Stimulated activated CD4-positive, alpha-beta T cell treated with anti-CD3 and anti-CD28 coated beads, TNF-alpha, amount 100 ng/mL, for 48 hours (primary cell): ENCODE measurements at regions not wholly inside any gene's neighbourhood (a gene's known extent, or its start where the extent isn't known, plus 50 kb on each side); places are given as distances from the start of the nearest gene placed in this dataset.
"Not testable (repeated sequence)": the region's sequence is repeated elsewhere in the genome, so short reads cannot be mapped to it uniquely, and the experiment has no call there.

Source experiments
- DNase-seq, 3 donors: peaks; one replicate each; pipeline ENCODE4 v3.0.0-alpha.2; 2020; ENCODE audit warnings: low read depth in 3 of 3

GRCh38 chr2:216775043-216775453 is 79.7 kb upstream of the IGFBP5 start:
- no peak for DNase-seq

DNA sequence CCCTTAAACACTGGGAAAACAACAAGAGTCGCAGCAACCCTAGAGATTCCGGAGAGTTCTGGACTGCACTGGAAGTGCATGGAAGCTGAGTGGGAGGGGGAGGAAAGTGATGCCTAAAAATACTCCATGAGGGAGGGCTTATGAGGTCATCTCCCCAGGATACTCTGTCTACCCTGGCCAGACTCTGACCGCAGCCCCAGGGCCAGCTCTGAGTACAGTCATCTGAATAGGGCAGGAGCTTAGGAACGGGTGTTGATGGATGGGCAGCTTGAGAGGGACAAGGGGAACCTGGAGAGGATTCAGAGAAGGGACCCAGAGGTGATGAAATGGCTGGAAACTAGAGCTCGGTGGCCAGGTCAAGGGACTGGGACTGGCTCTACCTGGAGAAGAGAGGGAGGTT is 79.3 kb upstream of the IGFBP5 start:
- no peak for DNase-seq

GRCh38 chr2:216774180-216774579 is 78.8 kb upstream of the IGFBP5 start:
- DNase-seq = no peak

DNA sequence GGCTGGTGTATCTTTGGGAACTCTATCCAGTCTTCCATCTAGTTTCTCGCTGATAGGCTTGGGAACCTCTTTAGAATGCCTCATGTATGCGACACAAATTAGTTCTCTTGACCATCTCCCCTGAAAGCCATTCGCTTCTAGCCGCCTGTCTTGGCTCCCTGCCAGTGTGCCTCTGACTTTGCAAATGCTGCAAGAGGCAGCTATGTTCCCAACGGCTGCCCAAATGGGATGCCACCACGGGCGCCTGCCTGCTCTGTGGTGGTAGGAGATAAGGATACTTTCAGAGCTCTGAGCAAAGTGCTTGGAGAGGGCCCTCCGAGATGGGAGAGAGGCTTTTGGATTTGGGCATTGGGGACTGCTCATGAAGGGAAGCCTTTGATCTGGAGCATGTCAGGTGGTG is 77.7 kb upstream of the IGFBP5 start:
- DNase-seq = no peak

DNA sequence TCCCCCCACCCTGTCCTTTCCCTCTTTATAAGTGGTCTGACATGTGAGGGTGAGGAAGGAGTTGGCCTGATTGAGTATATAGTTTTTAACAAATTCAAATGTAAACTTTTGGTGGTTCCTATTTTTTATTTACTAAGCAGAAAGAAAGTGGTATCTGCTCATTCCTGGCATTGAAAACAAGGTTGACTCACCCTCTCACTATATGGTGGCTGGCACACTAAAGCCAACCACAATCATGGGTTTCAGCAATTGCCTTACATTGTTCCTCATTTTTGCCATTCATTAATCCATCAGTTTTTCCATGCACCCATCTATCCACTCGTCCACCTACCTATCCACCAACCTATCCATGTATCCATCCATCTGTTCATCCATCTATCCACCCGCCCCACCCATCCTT is 75.4 kb upstream of the IGFBP5 start:
- no peak for DNase-seq

DNA sequence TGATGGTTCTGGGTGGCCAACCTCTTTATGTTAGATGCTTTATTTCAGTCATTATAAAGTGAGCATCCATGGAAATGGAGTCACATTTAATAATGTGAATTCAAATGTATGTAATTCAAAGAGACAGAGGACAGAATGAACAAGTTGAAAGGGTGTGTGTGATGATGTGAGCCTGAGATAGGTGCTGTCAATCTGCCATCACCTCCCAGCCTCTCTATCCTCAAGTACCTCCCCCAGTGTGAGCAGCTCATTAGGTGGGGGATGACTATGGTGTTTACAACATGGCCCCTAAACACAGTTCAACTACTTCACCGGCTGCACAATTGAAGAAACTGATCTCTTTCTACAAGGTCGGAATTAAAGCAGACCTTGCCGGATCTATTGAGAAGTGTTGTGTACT is 74.7 kb upstream of the IGFBP5 start:
- DNase-seq = no peak

GRCh38 chr2:216769626-216770025 is 74.3 kb upstream of the IGFBP5 start:
- no peak for DNase-seq

DNA sequence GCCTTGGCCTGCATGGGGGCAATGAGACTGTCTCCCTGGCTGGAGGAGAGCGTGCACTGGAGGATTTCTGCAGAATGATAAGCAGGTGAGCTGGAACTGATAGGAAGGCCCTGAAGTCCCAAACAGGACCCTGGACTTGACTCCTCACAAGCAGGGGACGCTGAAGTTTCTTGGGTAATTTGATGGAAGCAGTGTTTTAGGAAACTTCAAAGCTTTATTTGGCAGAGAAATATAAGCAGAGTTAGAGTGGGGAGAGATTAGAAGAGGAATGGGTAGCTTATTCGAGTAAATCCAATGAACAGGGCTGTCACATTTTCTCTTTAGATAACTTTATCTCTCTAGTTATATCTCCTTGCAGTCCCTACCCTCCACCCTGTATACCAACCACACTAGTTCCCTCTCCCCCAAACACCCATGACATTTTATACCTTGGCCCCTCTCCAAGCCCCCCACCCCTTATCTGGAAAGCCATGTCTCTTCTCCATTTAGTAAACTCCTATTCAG is 73.6 kb upstream of the IGFBP5 start:
- DNase-seq = no peak

DNA sequence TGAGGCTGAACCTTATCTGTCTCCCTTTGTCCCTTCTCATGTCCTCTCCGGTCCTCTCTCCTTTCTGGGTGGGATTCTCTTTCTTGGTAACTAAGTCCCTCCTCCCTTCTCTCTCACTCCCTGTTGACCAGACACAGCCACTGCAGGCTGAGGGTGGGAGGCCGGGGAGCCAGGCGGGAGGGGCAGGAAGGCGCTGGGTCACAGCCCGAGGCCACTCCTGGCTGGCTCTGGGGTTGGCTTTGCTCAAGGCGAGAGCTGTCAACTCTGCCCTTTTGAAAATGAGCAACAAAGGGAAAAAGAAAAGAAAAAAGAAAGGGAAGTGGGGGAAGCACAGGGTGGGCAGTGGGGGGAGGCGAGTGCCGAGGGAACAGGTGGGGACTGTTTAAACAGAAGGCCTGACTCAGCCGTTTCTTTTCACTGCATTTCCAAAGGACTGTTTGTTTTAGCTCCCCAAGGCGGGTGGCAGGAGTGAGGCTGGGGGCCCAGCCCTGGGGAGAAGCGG is 70.5 kb upstream of the IGFBP5 start:
- DNase-seq = no peak

DNA sequence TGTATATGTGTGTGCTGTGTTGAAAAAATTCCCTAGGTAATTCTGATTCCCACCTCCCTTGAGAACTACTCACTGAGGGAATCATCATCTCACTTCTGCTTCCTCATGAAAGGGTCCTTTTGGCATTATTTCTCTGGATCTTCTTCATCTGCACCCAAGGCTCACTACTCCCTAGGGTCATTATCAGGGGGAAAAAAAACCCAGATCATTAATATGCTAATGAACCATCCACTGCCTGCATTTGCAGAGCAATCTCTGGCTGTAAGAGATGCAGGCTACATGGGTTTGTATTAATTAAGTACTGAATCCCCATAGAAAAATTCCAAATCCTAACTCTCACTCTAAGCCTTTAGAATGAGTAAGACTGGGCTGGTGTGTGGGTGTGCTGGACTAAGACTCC is 68.0 kb upstream of the IGFBP5 start:
- DNase-seq = no peak

DNA sequence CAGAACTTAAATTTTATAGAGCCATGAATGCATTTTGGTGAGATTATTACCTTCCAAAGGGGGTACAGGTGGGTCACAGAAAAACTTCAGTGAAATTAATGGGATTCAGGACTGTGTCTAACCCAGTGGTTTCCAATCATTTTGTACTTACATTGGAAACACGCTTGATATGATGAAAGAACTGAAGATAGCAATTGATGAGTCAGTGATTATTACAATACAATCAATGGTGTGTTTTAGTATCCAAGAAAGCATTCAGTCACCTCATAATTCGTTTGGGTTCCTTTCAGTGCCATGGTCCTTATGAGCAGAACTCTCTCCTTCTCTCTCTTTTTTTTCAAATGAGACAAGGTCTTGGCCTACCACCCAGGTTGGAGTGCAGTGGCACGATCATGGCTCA is 66.5 kb upstream of the IGFBP5 start:
- no peak for DNase-seq

GRCh38 chr2:216761133-216761532 is 65.8 kb upstream of the IGFBP5 start:
- DNase-seq = no peak

DNA sequence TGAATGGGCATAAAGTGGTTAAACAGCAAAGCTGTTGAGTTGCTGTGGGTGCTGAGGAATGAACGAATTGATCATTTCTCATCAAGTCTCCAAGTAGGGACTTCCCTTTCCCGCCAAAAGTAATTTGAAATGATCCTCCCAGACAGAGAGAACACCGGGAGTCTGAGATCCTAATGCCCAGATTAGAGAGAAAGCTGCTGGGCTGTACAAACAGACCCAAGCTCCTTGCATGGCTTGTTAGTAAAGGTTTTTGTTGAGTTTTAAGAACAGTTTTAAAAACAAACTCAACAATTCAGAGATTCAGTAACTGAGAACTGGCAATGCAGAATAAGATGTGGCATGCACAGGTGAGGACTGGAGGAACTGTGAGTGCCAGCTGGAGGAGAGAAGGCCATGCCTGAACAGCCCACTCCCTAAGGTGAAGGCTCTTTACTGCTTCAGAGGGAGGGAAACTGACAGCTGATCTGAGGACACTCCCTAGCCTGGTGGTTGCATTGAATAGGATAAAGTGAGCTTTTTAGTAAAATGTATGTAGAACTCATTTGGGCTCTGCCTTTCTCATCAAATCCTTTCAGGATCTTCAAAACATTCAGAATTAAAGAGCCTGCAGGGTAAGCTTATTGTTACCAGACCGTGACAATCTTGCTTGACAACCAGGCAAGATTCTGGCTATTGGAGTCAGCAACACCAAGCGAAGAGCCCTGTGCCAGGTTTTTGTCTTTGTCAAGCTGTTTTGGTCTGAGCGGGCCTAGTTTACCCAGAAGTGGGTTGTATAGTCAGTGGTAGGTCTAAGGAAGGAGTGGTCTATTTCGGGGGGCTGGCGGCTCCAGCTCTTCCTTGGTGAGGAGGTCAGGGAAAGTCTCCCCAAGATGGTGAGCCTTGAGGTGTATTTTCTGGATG is 63.2 kb upstream of the IGFBP5 start:
- no peak for DNase-seq

DNA sequence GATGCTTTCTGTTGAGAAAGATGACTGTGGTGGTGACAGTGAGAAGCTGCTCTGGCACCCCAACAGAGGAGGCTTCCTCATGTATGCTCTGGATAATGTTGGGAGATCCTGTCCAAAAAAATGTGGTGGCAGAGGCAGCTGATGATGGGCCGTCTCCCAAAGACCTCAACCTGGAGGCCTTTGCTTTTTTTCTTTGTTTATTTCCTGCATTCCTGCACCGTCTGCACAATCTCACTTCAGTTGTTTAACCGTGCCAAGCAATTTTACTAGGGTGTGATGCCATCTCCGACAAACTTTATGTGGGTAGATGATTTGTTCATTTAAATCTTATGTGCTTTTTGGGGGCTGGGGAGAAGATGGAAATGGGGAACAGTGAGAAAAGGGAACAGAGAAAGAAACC is 62.2 kb upstream of the IGFBP5 start:
- DNase-seq = no peak

DNA sequence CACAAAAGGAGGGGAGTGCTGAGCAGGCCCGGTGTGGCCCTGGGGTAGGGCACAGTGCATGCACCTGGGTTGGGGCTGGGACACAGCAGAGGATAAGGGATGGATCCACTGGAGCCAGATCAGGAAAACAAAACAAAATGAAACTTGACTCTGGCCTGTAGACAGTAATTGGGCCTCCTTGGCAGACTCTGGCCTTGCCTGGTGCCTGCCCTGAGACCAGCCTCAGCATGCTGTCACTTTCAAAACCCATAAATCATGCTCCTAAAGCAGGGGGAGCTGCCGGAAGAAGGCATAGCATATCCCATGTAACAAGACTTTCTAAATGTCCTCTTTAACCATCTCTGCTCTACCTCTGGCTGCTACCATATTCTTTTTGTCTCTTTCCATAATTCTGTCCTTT is 61.1 kb upstream of the IGFBP5 start:
- no peak for DNase-seq

DNA sequence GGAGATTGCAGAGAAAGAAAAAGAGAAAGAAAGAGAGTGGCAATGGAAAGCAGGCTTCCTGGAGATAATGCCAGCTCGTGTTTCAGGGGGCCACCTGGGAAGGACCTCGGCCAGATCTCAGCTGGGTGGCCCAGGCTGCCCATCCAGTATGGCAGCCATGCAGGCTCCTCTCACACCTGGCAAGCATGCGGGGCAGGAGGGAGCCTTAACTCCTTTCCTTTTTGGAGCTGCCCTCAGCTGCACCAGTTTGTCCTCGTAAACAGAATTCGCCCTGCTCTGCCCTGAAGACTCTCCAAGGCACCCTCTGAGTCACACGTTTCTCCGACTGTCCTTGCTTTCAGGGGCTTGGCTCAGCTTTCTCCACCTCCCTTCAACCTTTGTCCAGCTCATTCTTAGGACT is 59.5 kb upstream of the IGFBP5 start:
- DNase-seq = no peak

DNA sequence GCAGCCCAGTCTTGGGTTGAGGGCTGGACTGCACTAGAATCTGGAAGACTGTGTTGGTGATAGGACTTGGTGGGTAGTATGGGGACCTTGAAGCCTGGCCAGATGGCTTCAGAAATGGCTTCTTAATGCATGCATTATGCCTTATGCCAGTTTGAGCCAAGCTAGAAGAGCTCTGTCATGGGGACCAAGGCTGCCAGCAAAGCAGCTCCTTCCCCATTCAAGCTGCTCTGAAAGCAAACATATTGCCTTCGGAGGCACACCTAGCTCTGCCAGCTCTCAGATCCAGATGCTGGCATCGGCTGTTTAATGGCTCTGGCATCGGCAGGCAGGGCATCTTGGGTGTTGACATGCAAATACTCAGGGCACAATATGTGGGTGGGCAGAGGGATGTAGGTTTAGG is 59.0 kb upstream of the IGFBP5 start:
- DNase-seq = no peak

DNA sequence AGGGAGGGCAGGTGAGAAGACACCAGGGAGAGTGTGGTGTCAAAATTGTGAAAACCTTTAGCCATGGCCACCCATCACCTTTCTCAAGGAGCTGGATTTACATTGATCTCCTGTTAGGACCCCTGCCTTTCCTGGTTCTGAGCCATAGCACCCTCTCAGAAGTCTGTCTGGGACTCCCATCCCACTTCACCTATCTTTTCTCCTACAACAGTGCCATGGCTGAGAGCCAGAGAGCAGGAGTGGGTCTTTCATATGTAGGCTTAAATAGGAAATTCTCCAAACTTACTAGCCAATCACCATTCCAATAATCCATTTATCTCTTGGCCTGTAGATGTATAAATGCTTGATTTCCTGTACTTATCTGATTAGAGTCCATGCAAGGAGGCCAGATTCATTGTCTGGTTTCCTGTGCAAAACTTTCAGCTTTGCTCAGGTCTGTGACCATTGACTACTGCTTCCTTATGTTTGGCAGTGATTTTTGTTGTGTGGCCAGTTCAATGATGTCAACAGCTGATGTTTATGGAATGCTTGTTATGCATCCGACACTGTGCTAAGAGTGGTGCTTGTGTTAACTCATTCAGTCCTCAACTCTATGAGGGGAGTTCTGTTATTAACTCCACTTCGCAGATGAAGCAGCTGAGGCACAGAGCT is 57.6 kb upstream of the IGFBP5 start:
- DNase-seq = no peak

DNA sequence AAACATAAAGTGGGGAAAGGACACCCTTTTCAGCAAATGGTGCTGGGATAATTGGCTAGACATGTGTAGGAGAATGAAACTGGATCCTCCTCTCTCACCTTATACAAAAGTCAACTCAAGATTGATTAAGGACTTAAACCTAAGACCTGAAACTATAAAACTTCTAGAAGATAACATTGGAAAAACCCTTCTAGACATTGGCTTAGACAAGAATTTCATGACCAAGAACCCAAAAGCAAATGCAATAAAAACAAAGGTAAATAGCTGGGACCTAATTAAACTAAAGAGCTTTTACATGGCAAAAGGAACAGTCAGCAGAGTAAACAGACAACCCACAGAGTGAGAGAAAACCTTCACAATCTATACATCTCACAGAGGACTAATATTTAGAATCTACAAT is 55.4 kb upstream of the IGFBP5 start:
- not testable (repeated sequence) for DNase-seq

GRCh38 chr2:216746268-216746667 is 50.9 kb upstream of the IGFBP5 start:
- DNase-seq = not testable (repeated sequence)

GRCh38 chr2:216745453-216745852 is 50.1 kb upstream of the IGFBP5 start:
- no peak for DNase-seq
